22Rv1 (cell line): ENCODE measurements at regions not wholly inside any gene's neighbourhood (a gene's known extent, or its start where the extent isn't known, plus 50 kb on each side); places are given as distances from the start of the nearest gene placed in this dataset.
"Not testable (repeated sequence)": the region's sequence is repeated elsewhere in the genome, so short reads cannot be mapped to it uniquely, and the experiment has no call there.

Experiments used
- ZFX ChIP-seq: fragments of 450-650 bp; IDR thresholded peaks from 2 replicates; pipeline ENCODE4 v1.6.1; 2017; ENCODE audit warnings: antibody characterized with exemption, borderline replicate concordance
- TF ChIP-seq, protein P1 (sequence below): fragments of 450-650 bp; IDR thresholded peaks from 2 replicates; pipeline ENCODE4 v1.5.1; 2017; ENCODE audit warnings: mild to moderate bottlenecking

DNA sequence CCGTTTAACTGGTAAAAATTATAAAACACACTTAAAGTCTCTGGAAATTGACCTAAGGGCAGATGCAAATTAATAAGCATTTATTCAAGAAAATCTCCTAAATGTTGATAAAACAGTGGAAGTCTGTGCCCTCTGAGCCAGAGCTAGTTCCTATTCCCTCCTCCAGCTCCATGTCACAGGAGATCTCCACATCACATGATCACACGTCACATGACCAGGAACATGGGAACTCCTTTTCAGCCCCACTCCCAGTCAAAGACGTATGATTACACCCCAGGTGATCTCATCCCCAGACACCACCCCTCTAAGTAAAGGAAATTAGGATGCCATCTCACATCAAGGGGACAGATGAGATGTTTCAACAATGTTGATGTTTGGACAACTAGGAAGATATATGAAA, 237.7 kb upstream of the FRG1 start:
- TF ChIP-seq, protein P1, sequence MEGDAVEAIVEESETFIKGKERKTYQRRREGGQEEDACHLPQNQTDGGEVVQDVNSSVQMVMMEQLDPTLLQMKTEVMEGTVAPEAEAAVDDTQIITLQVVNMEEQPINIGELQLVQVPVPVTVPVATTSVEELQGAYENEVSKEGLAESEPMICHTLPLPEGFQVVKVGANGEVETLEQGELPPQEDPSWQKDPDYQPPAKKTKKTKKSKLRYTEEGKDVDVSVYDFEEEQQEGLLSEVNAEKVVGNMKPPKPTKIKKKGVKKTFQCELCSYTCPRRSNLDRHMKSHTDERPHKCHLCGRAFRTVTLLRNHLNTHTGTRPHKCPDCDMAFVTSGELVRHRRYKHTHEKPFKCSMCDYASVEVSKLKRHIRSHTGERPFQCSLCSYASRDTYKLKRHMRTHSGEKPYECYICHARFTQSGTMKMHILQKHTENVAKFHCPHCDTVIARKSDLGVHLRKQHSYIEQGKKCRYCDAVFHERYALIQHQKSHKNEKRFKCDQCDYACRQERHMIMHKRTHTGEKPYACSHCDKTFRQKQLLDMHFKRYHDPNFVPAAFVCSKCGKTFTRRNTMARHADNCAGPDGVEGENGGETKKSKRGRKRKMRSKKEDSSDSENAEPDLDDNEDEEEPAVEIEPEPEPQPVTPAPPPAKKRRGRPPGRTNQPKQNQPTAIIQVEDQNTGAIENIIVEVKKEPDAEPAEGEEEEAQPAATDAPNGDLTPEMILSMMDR = not testable (repeated sequence)
- TF ChIP-seq ZFX = not testable (repeated sequence)
